HEK293 (cell line): ENCODE measurements at regions not wholly inside any gene's neighbourhood (a gene's known extent, or its start where the extent isn't known, plus 50 kb on each side); places are given as distances from the start of the nearest gene placed in this dataset.

ENCODE experiments used
- CTCF ChIA-PET: fragments of 350-600 bp; formaldehyde crosslinking; extraction: SDS; loops from one replicate; lab custom pipeline; 2021; ENCODE audit warnings: antibody characterized with exemption; lab: Yijun Ruan, JAX
- POLR2A ChIA-PET: fragments of 300-600 bp; formaldehyde crosslinking; extraction: SDS; loops from one replicate; lab custom pipeline; 2020; ENCODE audit warnings: antibody characterized with exemption, inconsistent platforms; lab: Yijun Ruan, JAX
- H3K27ac ChIP-seq: fragments of 200-500 bp; sonication (Bioruptor generic); 2 replicates; pipeline ENCODE4 v1.5.1; 2014; ENCODE audit warnings: low read depth, low read length, control low read depth, inconsistent platforms; ENCODE audit errors: extremely low read depth
- H3K36me3 ChIP-seq, 2 experiments: fragments of 200-500 bp in 1 of 2; sonication (Bioruptor generic) in 1 of 2; 1 replicate in 1 of 2; 2 replicates in 1 of 2; pipeline ENCODE4 v1.5.1; 2014 to 2017; ENCODE audit warnings: inconsistent platforms in 2 of 2, low read length in 2 of 2; ENCODE audit not compliant: control insufficient read depth in 2 of 2, insufficient read depth in 1 of 2
- H3K4me1 ChIP-seq: fragments of 200-500 bp; sonication (Bioruptor generic); 2 replicates; pipeline ENCODE4 v1.5.1; 2014; ENCODE audit warnings: mild to moderate bottlenecking, low read length, inconsistent platforms; ENCODE audit not compliant: control insufficient read depth, insufficient read depth
- H3K4me3 ChIP-seq: 2 replicates; pipeline ENCODE4 v1.5.1; 2011; ENCODE audit warnings: low read depth, mild to moderate bottlenecking, control low read depth, low read length, moderate library complexity
- H3K9me3 ChIP-seq: fragments of 200-500 bp; sonication (Bioruptor generic); 2 replicates; pipeline ENCODE4 v1.5.1; 2014; ENCODE audit warnings: low read depth, low read length, inconsistent platforms; ENCODE audit not compliant: control insufficient read depth, insufficient read depth
- GLIS2 ChIP-seq: fragments of 450-650 bp; formaldehyde crosslinking; IDR thresholded peaks from 2 replicates; pipeline ENCODE4 v1.5.1; 2016; ENCODE audit warnings: missing biosample characterization, missing genetic modification characterization
- KLF1 ChIP-seq: fragments of 450-650 bp; formaldehyde crosslinking; IDR thresholded peaks from 2 replicates; pipeline ENCODE4 v1.5.1; 2016; ENCODE audit warnings: missing biosample characterization, missing genetic modification characterization
- PRDM1 ChIP-seq: fragments of 450-650 bp; formaldehyde crosslinking; IDR thresholded peaks from 2 replicates; pipeline ENCODE4; 2016; ENCODE audit warnings: missing biosample characterization, missing genetic modification characterization
- YY1 ChIP-seq: fragments of 450-650 bp; formaldehyde crosslinking; IDR thresholded peaks from 2 replicates; pipeline ENCODE4 v1.5.1; 2018; ENCODE audit warnings: missing biosample characterization, missing genetic modification characterization
- ZBTB8A ChIP-seq: fragments of 450-650 bp; formaldehyde crosslinking; IDR thresholded peaks from 2 replicates; pipeline ENCODE4 v1.5.1; 2016; ENCODE audit warnings: missing biosample characterization, missing genetic modification characterization
- ZFP41 ChIP-seq: fragments of 450-650 bp; formaldehyde crosslinking; IDR thresholded peaks from 2 replicates; pipeline ENCODE4 v1.5.1; 2016; ENCODE audit warnings: missing biosample characterization, missing genetic modification characterization, borderline replicate concordance
- ZNF146 ChIP-seq: fragments of 450-650 bp; formaldehyde crosslinking; IDR thresholded peaks from 2 replicates; pipeline ENCODE4 v1.5.1; 2016; ENCODE audit warnings: missing biosample characterization, missing genetic modification characterization
- ZNF174 ChIP-seq: fragments of 450-650 bp; formaldehyde crosslinking; IDR thresholded peaks from 2 replicates; pipeline ENCODE4 v1.5.0; 2017; ENCODE audit warnings: missing biosample characterization, mild to moderate bottlenecking, missing genetic modification characterization
- ZNF214 ChIP-seq: fragments of 450-650 bp; formaldehyde crosslinking; IDR thresholded peaks from 2 replicates; pipeline ENCODE4 v1.5.1; 2017; ENCODE audit warnings: missing biosample characterization, mild to moderate bottlenecking, missing genetic modification characterization, borderline replicate concordance
- ZNF354C ChIP-seq: fragments of 450-650 bp; formaldehyde crosslinking; IDR thresholded peaks from 2 replicates; pipeline ENCODE4 v1.5.1; 2016; ENCODE audit warnings: missing biosample characterization, missing genetic modification characterization, low read depth, borderline replicate concordance
- ZNF366 ChIP-seq: fragments of 450-650 bp; formaldehyde crosslinking; conservative IDR thresholded peaks from 2 replicates; pipeline ENCODE4 v1.5.1; 2016; ENCODE audit warnings: missing biosample characterization, missing genetic modification characterization
- ZNF473 ChIP-seq: fragments of 450-650 bp; formaldehyde crosslinking; IDR thresholded peaks from 2 replicates; pipeline ENCODE4 v1.5.1; 2017; ENCODE audit warnings: missing biosample characterization, missing genetic modification characterization
- ZNF610 ChIP-seq: fragments of 450-650 bp; formaldehyde crosslinking; IDR thresholded peaks from 2 replicates; pipeline ENCODE4 v1.5.1; 2016; ENCODE audit warnings: missing biosample characterization, missing genetic modification characterization, borderline replicate concordance
- ZNF664 ChIP-seq: fragments of 450-650 bp; formaldehyde crosslinking; IDR thresholded peaks from 2 replicates; pipeline ENCODE4 v1.5.1; 2016; ENCODE audit warnings: missing biosample characterization, missing genetic modification characterization
- ZNF677 ChIP-seq: fragments of 450-650 bp; IDR thresholded peaks from 2 replicates; pipeline ENCODE4 v1.5.0; 2018; ENCODE audit warnings: missing biosample characterization, mild to moderate bottlenecking, missing genetic modification characterization, moderate library complexity
- ZNF768 ChIP-seq: fragments of 450-650 bp; formaldehyde crosslinking; IDR thresholded peaks from 2 replicates; pipeline ENCODE4 v1.5.1; 2018; ENCODE audit warnings: missing biosample characterization, mild to moderate bottlenecking, missing genetic modification characterization
- ZNF785 ChIP-seq: fragments of 450-650 bp; formaldehyde crosslinking; IDR thresholded peaks from 2 replicates; pipeline ENCODE4 v1.5.1; 2016; ENCODE audit warnings: missing biosample characterization, missing genetic modification characterization
- TF ChIP-seq, protein P1 (sequence below): fragments of 450-650 bp; formaldehyde crosslinking; IDR thresholded peaks from 2 replicates; pipeline ENCODE4 v1.5.1; 2016; ENCODE audit warnings: missing biosample characterization, missing genetic modification characterization
- TF ChIP-seq, protein P2 (sequence below): fragments of 450-650 bp; formaldehyde crosslinking; optimal IDR thresholded peaks from 2 replicates; pipeline ENCODE3; 2016; ENCODE audit warnings: missing biosample characterization, mild to moderate bottlenecking, missing genetic modification characterization
- TF ChIP-seq, protein P3 (sequence below): IDR thresholded peaks from 2 replicates; pipeline ENCODE4 v1.6.1; 2011; ENCODE audit warnings: mild to moderate bottlenecking, low read depth, low read length, borderline replicate concordance
- TF ChIP-seq, protein P4 (sequence below): fragments of 450-650 bp; formaldehyde crosslinking; IDR thresholded peaks from 2 replicates; pipeline ENCODE4 v1.5.1; 2016; ENCODE audit warnings: missing biosample characterization, missing genetic modification characterization
- TF ChIP-seq, protein P5 (sequence below): fragments of 450-650 bp; formaldehyde crosslinking; IDR thresholded peaks from 2 replicates; pipeline ENCODE4 v1.5.1; 2016; ENCODE audit warnings: missing biosample characterization, missing genetic modification characterization
- TF ChIP-seq, protein P6 (sequence below): fragments of 450-650 bp; formaldehyde crosslinking; IDR thresholded peaks from 2 replicates; pipeline ENCODE4 v1.5.1; 2016; ENCODE audit warnings: missing biosample characterization, missing genetic modification characterization, low read depth

DNA sequence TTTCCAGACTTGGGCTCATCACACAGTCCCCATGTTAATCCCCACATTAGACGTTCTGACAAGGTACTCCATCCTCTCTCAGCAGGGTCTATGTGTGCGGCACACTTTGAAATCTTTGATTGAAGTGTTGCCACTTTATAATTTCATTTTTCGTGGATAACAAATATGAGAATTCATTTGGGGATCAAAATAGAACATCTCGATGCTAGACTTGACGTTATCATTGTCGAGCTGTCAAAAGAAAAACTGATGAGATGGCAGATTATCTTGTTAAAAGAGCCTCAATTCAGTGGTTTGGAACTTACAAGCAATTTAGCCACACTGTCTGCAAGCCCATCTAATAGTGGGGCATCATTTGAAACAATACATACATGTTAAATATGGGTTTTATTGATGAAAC is 91.2 kb upstream of the SULT1C3 start:
- ChIA-PET POLR2A (no interaction called here), CTCF (interaction anchor here (0.6 kb wide), 1 partner anchor 488 kb away, joined by 3 read pairs; no protein-coding TSS in a partner anchor)
- Histone ChIP-seq H3K27ac (no peak overlapping the region), H3K4me1 (no peaks in the 10 kb centered on the region), H3K36me3 (no peaks in the 10 kb centered on the region), H3K9me3 (no peaks in the 10 kb centered on the region)
- TF ChIP-seq ZNF664 (tag by site-specific recombination), result no peak
- TF ChIP-seq, protein P1, sequence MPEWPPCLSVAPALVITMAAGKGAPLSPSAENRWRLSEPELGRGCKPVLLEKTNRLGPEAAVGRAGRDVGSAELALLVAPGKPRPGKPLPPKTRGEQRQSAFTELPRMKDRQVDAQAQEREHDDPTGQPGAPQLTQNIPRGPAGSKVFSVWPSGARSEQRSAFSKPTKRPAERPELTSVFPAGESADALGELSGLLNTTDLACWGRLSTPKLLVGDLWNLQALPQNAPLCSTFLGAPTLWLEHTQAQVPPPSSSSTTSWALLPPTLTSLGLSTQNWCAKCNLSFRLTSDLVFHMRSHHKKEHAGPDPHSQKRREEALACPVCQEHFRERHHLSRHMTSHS (tag by site-specific recombination), result no peak
- TF ChIP-seq ZNF768 (tag by site-specific recombination), result no peak
- TF ChIP-seq, protein P2, sequence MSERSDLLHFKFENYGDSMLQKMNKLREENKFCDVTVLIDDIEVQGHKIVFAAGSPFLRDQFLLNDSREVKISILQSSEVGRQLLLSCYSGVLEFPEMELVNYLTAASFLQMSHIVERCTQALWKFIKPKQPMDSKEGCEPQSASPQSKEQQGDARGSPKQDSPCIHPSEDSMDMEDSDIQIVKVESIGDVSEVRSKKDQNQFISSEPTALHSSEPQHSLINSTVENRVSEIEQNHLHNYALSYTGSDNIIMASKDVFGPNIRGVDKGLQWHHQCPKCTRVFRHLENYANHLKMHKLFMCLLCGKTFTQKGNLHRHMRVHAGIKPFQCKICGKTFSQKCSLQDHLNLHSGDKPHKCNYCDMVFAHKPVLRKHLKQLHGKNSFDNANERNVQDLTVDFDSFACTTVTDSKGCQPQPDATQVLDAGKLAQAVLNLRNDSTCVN (tag by site-specific recombination), result no peak
- no peak for TF ChIP-seq ZBTB8A (tag by site-specific recombination)
- TF ChIP-seq ZNF677, result no peak
- TF ChIP-seq YY1 (tag by site-specific recombination), result no peak
- no peak for TF ChIP-seq GLIS2 (tag by site-specific recombination)
- TF ChIP-seq ZNF214 (tag by site-specific recombination), result no peak
- no peak for TF ChIP-seq ZNF473 (tag by site-specific recombination)
- TF ChIP-seq, protein P3, sequence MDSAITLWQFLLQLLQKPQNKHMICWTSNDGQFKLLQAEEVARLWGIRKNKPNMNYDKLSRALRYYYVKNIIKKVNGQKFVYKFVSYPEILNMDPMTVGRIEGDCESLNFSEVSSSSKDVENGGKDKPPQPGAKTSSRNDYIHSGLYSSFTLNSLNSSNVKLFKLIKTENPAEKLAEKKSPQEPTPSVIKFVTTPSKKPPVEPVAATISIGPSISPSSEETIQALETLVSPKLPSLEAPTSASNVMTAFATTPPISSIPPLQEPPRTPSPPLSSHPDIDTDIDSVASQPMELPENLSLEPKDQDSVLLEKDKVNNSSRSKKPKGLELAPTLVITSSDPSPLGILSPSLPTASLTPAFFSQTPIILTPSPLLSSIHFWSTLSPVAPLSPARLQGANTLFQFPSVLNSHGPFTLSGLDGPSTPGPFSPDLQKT, result no peak
- TF ChIP-seq ZNF610 (tag by site-specific recombination), result no peak
- TF ChIP-seq, all 188 proteins: peak for 0
- no peak overlapping the region for H3K4me3 ChIP-seq

DNA sequence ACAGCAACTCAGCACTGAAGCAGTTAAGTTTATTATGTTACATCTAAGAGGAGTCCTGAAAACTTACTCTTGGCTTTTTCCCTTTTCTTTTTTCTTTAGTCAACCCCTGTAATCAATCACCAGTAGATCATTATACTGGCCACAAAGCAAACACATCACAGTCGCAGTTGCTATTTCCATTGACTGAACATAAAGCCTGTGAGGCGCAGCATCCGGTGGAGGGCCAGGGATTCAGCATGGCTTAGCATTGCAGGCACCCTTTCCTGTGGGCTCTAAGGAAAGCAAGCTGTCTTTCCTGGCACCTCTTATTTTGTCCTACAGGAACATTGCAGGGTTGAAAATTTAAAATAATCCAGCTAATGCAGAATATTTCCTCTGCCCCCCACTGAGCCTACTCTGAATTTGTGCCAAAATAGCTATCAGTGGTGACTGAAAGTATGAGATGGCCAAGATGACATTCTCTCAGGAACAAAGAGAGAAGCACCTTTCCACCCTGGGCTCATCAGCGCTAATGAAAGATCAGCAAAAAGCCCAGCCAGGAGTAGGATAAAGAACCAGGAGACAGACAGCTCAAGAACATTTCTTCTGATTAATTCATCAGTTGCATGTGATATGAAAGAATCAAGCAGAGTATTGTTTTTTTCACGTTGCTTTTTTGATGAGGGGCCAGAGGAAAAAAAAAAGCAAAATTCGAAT is 85.3 kb upstream of the SULT1C3 start:
- TF ChIP-seq ZNF174 (tag by site-specific recombination) (no peak), ZNF366 (tag by site-specific recombination) (no peak), ZFP41 (tag by site-specific recombination) (no peak), PRDM1 (no peak), KLF1 (no peak), ZNF146 (tag by site-specific recombination) (no peak), ZNF354C (tag by site-specific recombination) (no peak), ZNF785 (tag by site-specific recombination) (no peak)
- TF ChIP-seq, protein P4, sequence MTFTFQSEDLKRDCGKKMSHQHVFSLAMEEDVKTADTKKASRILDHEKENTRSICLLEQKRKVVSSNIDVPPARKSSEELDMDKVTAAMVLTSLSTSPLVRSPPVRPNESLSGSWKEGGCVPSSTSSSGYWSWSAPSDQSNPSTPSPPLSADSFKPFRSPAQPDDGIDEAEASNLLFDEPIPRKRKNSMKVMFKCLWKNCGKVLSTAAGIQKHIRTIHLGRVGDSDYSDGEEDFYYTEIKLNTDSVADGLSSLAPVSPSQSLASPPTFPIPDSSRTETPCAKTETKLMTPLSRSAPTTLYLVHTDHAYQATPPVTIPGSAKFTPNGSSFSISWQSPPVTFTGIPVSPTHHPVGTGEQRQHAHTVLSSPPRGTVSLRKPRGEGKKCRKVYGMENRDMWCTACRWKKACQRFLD, result no peak
- TF ChIP-seq, protein P5, sequence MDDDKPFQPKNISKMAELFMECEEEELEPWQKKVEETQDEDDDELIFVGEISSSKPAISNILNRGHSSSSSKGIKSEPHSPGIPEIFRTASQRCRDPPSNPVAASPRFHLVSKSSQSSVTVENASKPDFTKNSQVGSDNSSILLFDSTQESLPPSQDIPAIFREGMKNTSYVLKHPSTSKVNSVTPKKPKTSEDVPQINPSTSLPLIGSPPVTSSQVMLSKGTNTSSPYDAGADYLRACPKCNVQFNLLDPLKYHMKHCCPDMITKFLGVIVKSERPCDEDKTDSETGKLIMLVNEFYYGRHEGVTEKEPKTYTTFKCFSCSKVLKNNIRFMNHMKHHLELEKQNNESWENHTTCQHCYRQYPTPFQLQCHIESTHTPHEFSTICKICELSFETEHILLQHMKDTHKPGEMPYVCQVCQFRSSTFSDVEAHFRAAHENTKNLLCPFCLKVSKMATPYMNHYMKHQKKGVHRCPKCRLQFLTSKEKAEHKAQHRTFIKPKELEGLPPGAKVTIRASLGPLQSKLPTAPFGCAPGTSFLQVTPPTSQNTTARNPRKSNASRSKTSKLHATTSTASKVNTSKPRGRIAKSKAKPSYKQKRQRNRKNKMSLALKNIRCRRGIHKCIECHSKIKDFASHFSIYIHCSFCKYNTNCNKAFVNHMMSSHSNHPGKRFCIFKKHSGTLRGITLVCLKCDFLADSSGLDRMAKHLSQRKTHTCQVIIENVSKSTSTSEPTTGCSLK (tag by site-specific recombination), result no peak
- TF ChIP-seq, protein P6, sequence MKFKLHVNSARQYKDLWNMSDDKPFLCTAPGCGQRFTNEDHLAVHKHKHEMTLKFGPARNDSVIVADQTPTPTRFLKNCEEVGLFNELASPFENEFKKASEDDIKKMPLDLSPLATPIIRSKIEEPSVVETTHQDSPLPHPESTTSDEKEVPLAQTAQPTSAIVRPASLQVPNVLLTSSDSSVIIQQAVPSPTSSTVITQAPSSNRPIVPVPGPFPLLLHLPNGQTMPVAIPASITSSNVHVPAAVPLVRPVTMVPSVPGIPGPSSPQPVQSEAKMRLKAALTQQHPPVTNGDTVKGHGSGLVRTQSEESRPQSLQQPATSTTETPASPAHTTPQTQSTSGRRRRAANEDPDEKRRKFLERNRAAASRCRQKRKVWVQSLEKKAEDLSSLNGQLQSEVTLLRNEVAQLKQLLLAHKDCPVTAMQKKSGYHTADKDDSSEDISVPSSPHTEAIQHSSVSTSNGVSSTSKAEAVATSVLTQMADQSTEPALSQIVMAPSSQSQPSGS (tag by site-specific recombination), result no peak
- Histone ChIP-seq H3K4me1 (no peaks in the 10 kb centered on the region), H3K4me3 (no peak overlapping the region), H3K9me3 (no peaks in the 10 kb centered on the region), H3K27ac (no peak overlapping the region), H3K36me3 (no peaks in the 10 kb centered on the region)
- ChIA-PET CTCF (interaction anchor here (0.7 to 1.6 kb wide), 2 partner anchors 15 to 17 kb away, joined by 5 to 8 read pairs; no protein-coding TSS in a partner anchor), POLR2A (no interaction called here)
